Tibial nerve (tissue), 4 donors: ENCODE measurements at regions not wholly inside any gene's neighbourhood (a gene's known extent, or its start where the extent isn't known, plus 50 kb on each side); places are given as distances from the start of the nearest gene placed in this dataset.
A peak's percentile ranks its signal among the peaks of the same experiment; 100 is the strongest.
"Not testable (repeated sequence)": the region's sequence is repeated elsewhere in the genome, so short reads cannot be mapped to it uniquely, and the experiment has no call there.

Source experiments
- DNase-seq, 2 donors: peaks; one replicate each; pipeline ENCODE4 v3.0.0-alpha.2; 2019; ENCODE audit warnings: low spot score in 2 of 2
- H3K27ac ChIP-seq, 4 donors: fragments of 200-600 bp; sonication (generic) in 3 of 4; one replicate each; pipeline ENCODE4 v1.5.1; 2017 to 2019; ENCODE audit warnings: mild to moderate bottlenecking in 1 of 4
- H3K27me3 ChIP-seq, 2 donors: fragments of 200-600 bp; sonication (generic) in 1 of 2; one replicate each; pipeline versions ENCODE4 v1.5.1 to v1.6.0; 2017 to 2019
- H3K36me3 ChIP-seq, 3 donors: fragments of 200-600 bp; sonication (generic); one replicate each; pipeline ENCODE4 v1.5.1; 2018 to 2019
- H3K4me1 ChIP-seq, 4 donors: fragments of 200-600 bp; sonication (generic) in 3 of 4; one replicate each; pipeline ENCODE4 v1.5.1; 2017 to 2019
- H3K4me3 ChIP-seq, 4 donors: fragments of 200-600 bp; sonication (generic) in 3 of 4; one replicate each; pipeline ENCODE4 v1.5.1; 2017 to 2019; ENCODE audit warnings: mild to moderate bottlenecking in 1 of 4, moderate library complexity in 1 of 4
- H3K9me3 ChIP-seq, 4 donors: fragments of 200-600 bp; sonication (generic) in 3 of 4; one replicate each; pipeline ENCODE4 v1.5.1; 2017 to 2019
- CTCF ChIP-seq, 5 experiments: fragments of 200-600 bp in 3 of 5; fragments of 450-650 bp in 2 of 5; sonication (generic) in 3 of 5; IDR thresholded peaks; one replicate each; pipeline ENCODE4 v1.5.1; 2016 to 2019; ENCODE audit warnings: antibody characterized with exemption in 5 of 5, mild to moderate bottlenecking in 3 of 5, moderate library complexity in 2 of 5
- EP300 ChIP-seq, 2 donors: sonication (generic); formaldehyde crosslinking; IDR thresholded peaks; one replicate each; pipeline ENCODE4 v1.6.1; 2017; ENCODE audit warnings: antibody characterized with exemption in 2 of 2, mild to moderate bottlenecking in 1 of 2
- POLR2A ChIP-seq, 2 donors: fragments of 450-650 bp; IDR thresholded peaks; one replicate each; pipeline ENCODE4 v1.6.1; 2017; ENCODE audit warnings: antibody characterized with exemption in 2 of 2, mild to moderate bottlenecking in 2 of 2, moderate library complexity in 2 of 2
- WGBS, 2 donors: methylation state at CpG; one replicate each; pipeline ENCODE4 v1.1.5; 2018; 5-methylcytosine and 5-hydroxymethylcytosine counted together

GRCh38 chr13:106083620-106084350, 451.7 kb downstream of the EFNB2 start:
- Histone ChIP-seq H3K4me3 (no peak overlapping the region), H3K27ac (no peak overlapping the region), H3K27me3 (no peaks in the 10 kb centered on the region), H3K4me1 (no peaks in the 10 kb centered on the region), H3K36me3 (no peaks in the 10 kb centered on the region), H3K9me3 (peaks cover 0 to 5% (median 0%) of the 10 kb centered on the region in 4 donors)
- no peak for DNase-seq
- TF ChIP-seq POLR2A (IDR thresholded peaks at IDR 0.05), result no peak
- no peak for TF ChIP-seq EP300 (IDR thresholded peaks at IDR 0.05)
- TF ChIP-seq CTCF (IDR thresholded peaks at IDR 0.05), result peak in 3 of 5 experiments; percentile 13 to 45 (median 36)
- WGBS, 2 donors, result 54 to 56% methylated on average over 3 of the region's 3 CpGs

- H3K27ac ChIP-seq, H3K4me1 ChIP-seq, H3K36me3 ChIP-seq, H3K27me3 ChIP-seq, H3K4me3 ChIP-seq, DNase-seq, H3K9me3 ChIP-seq: not testable (repeated sequence)
- 95% methylated on average over 6 of the region's 6 CpGs for WGBS, 2 donors
Measured at GRCh38 chr13:106081221-106081620, 454.2 kb downstream of the EFNB2 start.

- Histone ChIP-seq H3K27me3 (no peaks in the 10 kb centered on the region), H3K9me3 (peaks cover 0 to 5% (median 0%) of the 10 kb centered on the region in 4 donors), H3K4me1 (no peaks in the 10 kb centered on the region), H3K36me3 (no peaks in the 10 kb centered on the region), H3K4me3 (no peak overlapping the region), H3K27ac (no peak overlapping the region)
- WGBS, 2 donors, result 58 to 71% methylated on average over 1 of the region's 1 CpG
- TF ChIP-seq POLR2A (IDR thresholded peaks at IDR 0.05) (no peak), EP300 (IDR thresholded peaks at IDR 0.05) (no peak), CTCF (IDR thresholded peaks at IDR 0.05) (no peak)
- no peak for DNase-seq
Measured at GRCh38 chr13:106078191-106078590, 457.3 kb downstream of the EFNB2 start.

GRCh38 chr13:106077017-106077416, 458.4 kb downstream of the EFNB2 start:
- TF ChIP-seq CTCF (IDR thresholded peaks at IDR 0.05) (no peak), EP300 (IDR thresholded peaks at IDR 0.05) (no peak), POLR2A (IDR thresholded peaks at IDR 0.05) (no peak)
- WGBS, 2 donors, result 98 to 100% methylated on average over 1 of the region's 1 CpG
- Histone ChIP-seq H3K4me1 (no peaks in the 10 kb centered on the region), H3K27ac (no peak overlapping the region), H3K9me3 (peaks cover 0 to 5% (median 0%) of the 10 kb centered on the region in 4 donors), H3K36me3 (no peaks in the 10 kb centered on the region), H3K4me3 (no peak overlapping the region), H3K27me3 (no peaks in the 10 kb centered on the region)
- DNase-seq, result no peak

GRCh38 chr13:106072014-106072413, 463.4 kb downstream of the EFNB2 start:
- Histone ChIP-seq H3K4me3 (no peak overlapping the region), H3K9me3 (no peaks in the 10 kb centered on the region), H3K36me3 (no peaks in the 10 kb centered on the region), H3K27ac (no peak overlapping the region), H3K27me3 (no peaks in the 10 kb centered on the region), H3K4me1 (no peaks in the 10 kb centered on the region)
- no peak for DNase-seq
- no peak for TF ChIP-seq EP300 (IDR thresholded peaks at IDR 0.05)
- TF ChIP-seq POLR2A (IDR thresholded peaks at IDR 0.05), result no peak
- no peak for TF ChIP-seq CTCF (IDR thresholded peaks at IDR 0.05)
- WGBS, 2 donors, result 100% methylated on average over 1 of the region's 1 CpG
